HepG2 (cell line): ENCODE measurements at regions not wholly inside any gene's neighbourhood (a gene's known extent, or its start where the extent isn't known, plus 50 kb on each side); places are given as distances from the start of the nearest gene placed in this dataset.

Experiments
- ATAC-seq: fragments of 200-7000 bp; cut with Tn5 transposase; 3 replicates; pipeline ENCODE4 v1.9.1; 2020; ENCODE audit warnings: mild to moderate bottlenecking, moderate library complexity
- BruUV-seq: library from RNA; stranded (reverse); fragments of 400-500 nt; replicated peaks from 2 replicates; lab custom pipeline; 2021; lab: Mats Ljungman, UMichigan
- CTCF ChIA-PET: fragments of 300-600 bp; formaldehyde crosslinking; extraction: SDS; loops from one replicate; lab custom pipeline; 2021; ENCODE audit warnings: low total read pairs, inconsistent platforms, low intra/inter-chr PET ratio; lab: Yijun Ruan, JAX
- POLR2A ChIA-PET: fragments of 350-600 bp; sonication (Branson Sonifier 250); formaldehyde crosslinking; loops from one replicate; lab custom pipeline; 2020; ENCODE audit warnings: antibody characterized with exemption, inconsistent platforms; lab: Yijun Ruan, JAX
- DNase-seq: peaks from one replicate; pipeline ENCODE4 v3.0.0-alpha.2; 2015; ENCODE audit warnings: low spot score
- FAIRE-seq: peaks from 3 replicates; lab custom pipeline; 2011; peaks lifted over from hg19 to GRCh38; lab: Jason Lieb, UNC
- H2AFZ ChIP-seq: one replicate; pipeline ENCODE4 v1.6.1; 2011; ENCODE audit warnings: low read length, inconsistent platforms
- H3K27ac ChIP-seq: fragments of 300-600 bp; 3 replicates; pipeline ENCODE4 v1.8.0; 2011; ENCODE audit warnings: mixed run types, mild to moderate bottlenecking, mixed read lengths, low read length, inconsistent platforms; ENCODE audit not compliant: insufficient read depth; ENCODE audit errors: extremely low read length
- H3K27me3 ChIP-seq, 2 experiments: fragments of 200-600 bp in 1 of 2; 2 replicates in 1 of 2; 3 replicates in 1 of 2; pipeline versions ENCODE4 v1.6.0 to v1.8.0; 2011; ENCODE audit warnings: low read length in 2 of 2, mild to moderate bottlenecking in 2 of 2, moderate library complexity in 2 of 2, inconsistent platforms in 1 of 2; ENCODE audit not compliant: insufficient read depth in 2 of 2, control insufficient read depth in 1 of 2
- H3K36me3 ChIP-seq, 2 experiments: fragments of 200-600 bp in 1 of 2; replicated peaks in 1 of 2; 2 replicates in 1 of 2; 3 replicates in 1 of 2; pipeline versions ENCODE4 v1.5.1 to v1.8.0; 2011; ENCODE audit warnings: low read length in 2 of 2, inconsistent platforms in 1 of 2; ENCODE audit not compliant: insufficient read depth in 2 of 2, control insufficient read depth in 1 of 2
- H3K4me1 ChIP-seq: 2 replicates; pipeline ENCODE4 v1.5.1; 2012; ENCODE audit warnings: low read length, inconsistent platforms; ENCODE audit not compliant: insufficient read depth
- H3K4me2 ChIP-seq: 2 replicates; pipeline ENCODE4 v1.6.0; 2011; ENCODE audit warnings: low read depth, low read length, inconsistent platforms
- H3K4me3 ChIP-seq, 3 experiments: fragments of 200-600 bp in 1 of 3; sonication (generic), shearing (Covaris generic) in 1 of 3; replicated peaks in 1 of 3; 2 replicates each; pipeline ENCODE4 v1.5.1; 2011 to 2016; ENCODE audit warnings: low read length in 3 of 3, inconsistent platforms in 2 of 3, low read depth in 2 of 3, mild to moderate bottlenecking in 2 of 3, control low read depth in 1 of 3, mixed read lengths in 1 of 3; ENCODE audit not compliant: insufficient read depth in 1 of 3
- H3K79me2 ChIP-seq: one replicate; pipeline ENCODE4 v1.6.1; 2011; ENCODE audit warnings: low read length, inconsistent platforms; ENCODE audit not compliant: insufficient read depth
- H3K9ac ChIP-seq: 2 replicates; pipeline ENCODE4 v1.6.0; 2011; ENCODE audit warnings: mild to moderate bottlenecking, low read depth, low read length, inconsistent platforms; ENCODE audit not compliant: insufficient read depth
- H3K9me3 ChIP-seq: 2 replicates; pipeline ENCODE4 v1.5.1; 2012; ENCODE audit warnings: mild to moderate bottlenecking, low read length
- H4K20me1 ChIP-seq: 2 replicates; pipeline ENCODE4 v1.6.0; 2011; ENCODE audit warnings: inconsistent platforms, mild to moderate bottlenecking, low read length, moderate library complexity; ENCODE audit not compliant: insufficient read depth
- ARNT2 ChIP-seq: sonication (generic); formaldehyde crosslinking; IDR thresholded peaks from 2 replicates; pipeline ENCODE4 v1.8.0; 2022; ENCODE audit warnings: mild to moderate bottlenecking, low read depth, missing genetic modification reagents, moderate library complexity
- ATAD3A ChIP-seq: sonication (generic); formaldehyde crosslinking; IDR thresholded peaks from 2 replicates; pipeline ENCODE4 v1.4.0; 2020; ENCODE audit warnings: missing genetic modification reagents
- ELF1 ChIP-seq: sonication (generic); formaldehyde crosslinking; IDR thresholded peaks from 2 replicates; pipeline ENCODE4 v1.4.0; 2020; ENCODE audit warnings: missing genetic modification reagents
- ERF ChIP-seq: IDR thresholded peaks from 2 replicates; pipeline ENCODE4 v1.6.1; 2018; ENCODE audit warnings: missing biosample characterization, missing genetic modification reagents
- MTA1 ChIP-seq: sonication (generic); formaldehyde crosslinking; IDR thresholded peaks from 2 replicates; pipeline ENCODE4 v1.4.0; 2020; ENCODE audit warnings: missing genetic modification reagents, mild to moderate bottlenecking, borderline replicate concordance
- SSRP1 ChIP-seq: IDR thresholded peaks from 2 replicates; pipeline ENCODE4 v1.6.1; 2016; ENCODE audit warnings: control low read depth
- TBX3 ChIP-seq: fragments of 450-650 bp; IDR thresholded peaks from 2 replicates; pipeline ENCODE4 v1.6.1; 2017; ENCODE audit warnings: antibody characterized with exemption, mild to moderate bottlenecking, inconsistent platforms, borderline replicate concordance
- XRCC5 ChIP-seq: fragments of 200-400 bp; formaldehyde crosslinking; optimal IDR thresholded peaks from 2 replicates; pipeline ENCODE3; 2017; ENCODE audit warnings: mild to moderate bottlenecking, low read length
- ZFP37 ChIP-seq: sonication (generic); formaldehyde crosslinking; IDR thresholded peaks from 2 replicates; pipeline ENCODE4 v1.4.0; 2020; ENCODE audit warnings: missing genetic modification reagents, borderline replicate concordance
- ZNF576 ChIP-seq: sonication (generic); formaldehyde crosslinking; IDR thresholded peaks from 2 replicates; pipeline ENCODE4 v1.4.0; 2020; ENCODE audit warnings: mild to moderate bottlenecking, missing genetic modification reagents
- WGBS: methylation state at CpG from one replicate; pipeline ENCODE4 v1.1.6; 2017; ENCODE audit warnings: low lambda C conversion rate; 5-methylcytosine and 5-hydroxymethylcytosine counted together
- in situ Hi-C: cut with HindIII; loops from 2 replicates; pipeline ENCODE4 v1.10.0; 2017; ENCODE audit warnings: low pct_unique_long_range_greater_than_20kb; ENCODE audit not compliant: extremely low pct_ligation_motif_present
- intact Hi-C: fragments of 100-400 bp; cut with micrococcal nuclease; formaldehyde crosslinking; loops from one replicate; pipeline ENCODE4 v1.10.0; 2022; ENCODE audit not compliant: unreplicated experiment
- TF ChIP-seq, protein P1 (sequence below): sonication (generic); formaldehyde crosslinking; IDR thresholded peaks from 2 replicates; pipeline ENCODE4 v1.4.0; 2020; ENCODE audit warnings: missing genetic modification reagents

- no peaks in the 10 kb centered on the region for H3K9me3 ChIP-seq
- H3K79me2 ChIP-seq = no peaks in the 10 kb centered on the region
- TF ChIP-seq ATAD3A (CRISPR knock-in tag) (no peak), ELF1 (CRISPR knock-in tag) (no peak), ZFP37 (CRISPR knock-in tag) (no peak), XRCC5 (no peak)
- TF ChIP-seq, protein P1, sequence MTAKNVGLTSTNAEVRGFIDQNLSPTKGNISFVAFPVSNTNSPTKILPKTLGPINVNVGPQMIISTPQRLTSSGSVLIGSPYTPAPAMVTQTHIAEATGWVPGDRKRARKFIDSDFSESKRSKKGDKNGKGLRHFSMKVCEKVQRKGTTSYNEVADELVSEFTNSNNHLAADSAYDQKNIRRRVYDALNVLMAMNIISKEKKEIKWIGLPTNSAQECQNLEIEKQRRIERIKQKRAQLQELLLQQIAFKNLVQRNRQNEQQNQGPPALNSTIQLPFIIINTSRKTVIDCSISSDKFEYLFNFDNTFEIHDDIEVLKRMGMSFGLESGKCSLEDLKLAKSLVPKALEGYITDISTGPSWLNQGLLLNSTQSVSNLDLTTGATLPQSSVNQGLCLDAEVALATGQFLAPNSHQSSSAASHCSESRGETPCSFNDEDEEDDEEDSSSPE (CRISPR knock-in tag) = no peak
- DNase-seq (no peak), FAIRE-seq (no peak), ATAC-seq (no peak)
- in situ Hi-C loops = no loop called here
- no peaks in the 10 kb centered on the region for H3K27me3 ChIP-seq
- no peaks in the 10 kb centered on the region for H4K20me1 ChIP-seq
- POLR2A ChIA-PET = no interaction called here
- CTCF ChIA-PET = no interaction called here
- H3K9ac ChIP-seq = no peak overlapping the region
- intact Hi-C loops = no loop called here
- no peak overlapping the region for H2AFZ ChIP-seq
- H3K4me3 ChIP-seq = no peak overlapping the region
- no peaks in the 10 kb centered on the region for H3K4me1 ChIP-seq
- no TSS peak for BruUV-seq
- no peak overlapping the region for H3K4me2 ChIP-seq
- no peaks in the 10 kb centered on the region for H3K36me3 ChIP-seq
- no peak overlapping the region for H3K27ac ChIP-seq
- WGBS = 0% methylated on average over 1 of the region's 1 CpG
Observed at GRCh38 chr3:28853830-28854229, 427.0 kb upstream of the RBMS3 start.

- POLR2A ChIA-PET = no interaction called here
- H3K4me1 ChIP-seq = no peaks in the 10 kb centered on the region
- H3K9me3 ChIP-seq = no peaks in the 10 kb centered on the region
- CTCF ChIA-PET = no interaction called here
- intact Hi-C loops (no loop called here), in situ Hi-C loops (no loop called here)
- no peaks in the 10 kb centered on the region for H4K20me1 ChIP-seq
- no peaks in the 10 kb centered on the region for H3K27me3 ChIP-seq
- TF ChIP-seq ARNT2 (CRISPR knock-in tag) = no peak
- no peak for TF ChIP-seq TBX3
- no peak for TF ChIP-seq ERF (CRISPR knock-in tag)
- no peak for TF ChIP-seq MTA1 (CRISPR knock-in tag)
- no peak for TF ChIP-seq ZNF576 (CRISPR knock-in tag)
- TF ChIP-seq SSRP1 = no peak
- no peak overlapping the region for H2AFZ ChIP-seq
- FAIRE-seq (no peak), DNase-seq (no peak), ATAC-seq (no peak)
- no peak overlapping the region for H3K27ac ChIP-seq
- no peak overlapping the region for H3K9ac ChIP-seq
- no peak overlapping the region for H3K4me2 ChIP-seq
- no peak overlapping the region for H3K4me3 ChIP-seq
- WGBS = 0% methylated on average over 3 of the region's 3 CpGs
- no TSS peak for BruUV-seq
- no peaks in the 10 kb centered on the region for H3K79me2 ChIP-seq
- H3K36me3 ChIP-seq = no peaks in the 10 kb centered on the region
Observed at GRCh38 chr3:28856796-28857195, 424.1 kb upstream of the RBMS3 start.
